ENCODE measurements at regions not wholly inside any gene's neighbourhood (a gene's known extent, or its start where the extent isn't known, plus 50 kb on each side); places are given as distances from the start of the nearest gene placed in this dataset.

- ATAC-seq (no peak), DNase-seq (no peak)
- H3K9me3 ChIP-seq (ENCODE audit: control insufficient read depth, low read length, poor library complexity, severe bottlenecking), result no peaks in the 10 kb centered on the region
- no peak overlapping the region for H3K27ac Mint-ChIP-seq
- H3K36me3 Mint-ChIP-seq (ENCODE audit: low read depth), result no peaks in the 10 kb centered on the region
- H3K4me1 Mint-ChIP-seq, result no peaks in the 10 kb centered on the region
- no peaks in the 10 kb centered on the region for H3K27me3 Mint-ChIP-seq
- no peak overlapping the region for H3K4me3 Mint-ChIP-seq
Observed at GRCh38 chr4:160981083-160981482, 1182.7 kb downstream of the FSTL5 start.

- DNase-seq, result no peak
- Mint-ChIP-seq H3K27me3 (no peaks in the 10 kb centered on the region), H3K36me3 (ENCODE audit: low read depth) (no peaks in the 10 kb centered on the region), H3K4me1 (no peaks in the 10 kb centered on the region), H3K27ac (no peak overlapping the region), H3K4me3 (no peak overlapping the region)
- no peak for ATAC-seq
- H3K9me3 ChIP-seq (ENCODE audit: control insufficient read depth, low read length, poor library complexity, severe bottlenecking), result no peaks in the 10 kb centered on the region
Observed at GRCh38 chr4:160983035-160983434, 1180.8 kb downstream of the FSTL5 start.

- ATAC-seq (no peak), DNase-seq (no peak)
- no peaks in the 10 kb centered on the region for H3K4me1 Mint-ChIP-seq
Observed at GRCh38 chr4:161002386-161002785, 1161.4 kb downstream of the FSTL5 start.

GRCh38 chr4:161003418-161004057 lies 1160.3 kb downstream of the FSTL5 start:
- H3K4me3 Mint-ChIP-seq, result no peak overlapping the region
- DNase-seq (no peak), ATAC-seq (no peak)
- no peak overlapping the region for H3K27ac Mint-ChIP-seq
- no peaks in the 10 kb centered on the region for H3K36me3 Mint-ChIP-seq (ENCODE audit: low read depth)
- no peaks in the 10 kb centered on the region for H3K27me3 Mint-ChIP-seq
- H3K4me1 Mint-ChIP-seq, result no peaks in the 10 kb centered on the region
- H3K9me3 ChIP-seq (ENCODE audit: control insufficient read depth, low read length, poor library complexity, severe bottlenecking), result no peaks in the 10 kb centered on the region

More at GRCh38 chr4:161002386-161002785, 1161.4 kb downstream of the FSTL5 start:
- Mint-ChIP-seq H3K27me3 (no peaks in the 10 kb centered on the region), H3K36me3 (ENCODE audit: low read depth) (no peaks in the 10 kb centered on the region), H3K27ac (no peak overlapping the region), H3K4me3 (no peak overlapping the region)
- H3K9me3 ChIP-seq (ENCODE audit: control insufficient read depth, low read length, poor library complexity, severe bottlenecking), result no peaks in the 10 kb centered on the region

- Mint-ChIP-seq H3K4me3 (no peak overlapping the region), H3K27me3 (no peaks in the 10 kb centered on the region), H3K36me3 (ENCODE audit: low read depth) (no peaks in the 10 kb centered on the region), H3K27ac (no peak overlapping the region), H3K4me1 (no peaks in the 10 kb centered on the region)
- no peaks in the 10 kb centered on the region for H3K9me3 ChIP-seq (ENCODE audit: control insufficient read depth, low read length, poor library complexity, severe bottlenecking)
- ATAC-seq (no peak), DNase-seq (no peak)
Observed at GRCh38 chr4:161005746-161006145, 1158.1 kb downstream of the FSTL5 start.

GRCh38 chr4:161008527-161008926 lies 1155.3 kb downstream of the FSTL5 start:
- H3K27ac Mint-ChIP-seq, result no peak overlapping the region
- H3K9me3 ChIP-seq (ENCODE audit: control insufficient read depth, low read length, poor library complexity, severe bottlenecking), result no peaks in the 10 kb centered on the region
- no peaks in the 10 kb centered on the region for H3K27me3 Mint-ChIP-seq
- no peak overlapping the region for H3K4me3 Mint-ChIP-seq
- H3K4me1 Mint-ChIP-seq, result no peaks in the 10 kb centered on the region
- DNase-seq (no peak), ATAC-seq (no peak)
- H3K36me3 Mint-ChIP-seq (ENCODE audit: low read depth), result no peaks in the 10 kb centered on the region

GRCh38 chr4:161010227-161010626 lies 1153.6 kb downstream of the FSTL5 start:
- no peak for ATAC-seq
- no peaks in the 10 kb centered on the region for H3K36me3 Mint-ChIP-seq (ENCODE audit: low read depth)

More at GRCh38 chr4:161010227-161010626, 1153.6 kb downstream of the FSTL5 start:
- no peaks in the 10 kb centered on the region for H3K4me1 Mint-ChIP-seq
- no peak overlapping the region for H3K27ac Mint-ChIP-seq
- no peak overlapping the region for H3K4me3 Mint-ChIP-seq
- no peaks in the 10 kb centered on the region for H3K27me3 Mint-ChIP-seq
- H3K9me3 ChIP-seq (ENCODE audit: control insufficient read depth, low read length, poor library complexity, severe bottlenecking), result no peaks in the 10 kb centered on the region
- DNase-seq, result no peak
